ENCODE measurements at regions not wholly inside any gene's neighbourhood (a gene's known extent, or its start where the extent isn't known, plus 50 kb on each side); places are given as distances from the start of the nearest gene placed in this dataset.

DNA sequence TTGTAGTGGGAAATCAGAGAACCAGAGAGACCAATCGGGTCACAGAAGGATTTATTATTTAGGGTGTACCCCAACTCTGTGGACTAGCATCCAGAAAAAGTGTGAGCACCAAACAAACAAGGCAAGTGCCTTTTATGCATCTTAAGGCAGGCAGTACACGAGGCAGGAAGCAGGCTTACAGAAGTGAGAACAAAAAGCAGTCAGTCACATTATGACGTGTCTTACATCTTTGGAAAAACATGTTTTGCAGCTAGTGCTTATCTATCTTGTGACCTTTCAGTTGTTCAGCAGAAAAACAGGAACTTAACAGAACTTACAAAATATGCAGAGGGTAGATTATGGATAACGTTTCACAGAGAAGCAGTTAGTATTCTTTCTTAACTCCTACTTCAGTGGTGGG lies 270.9 kb upstream of the RBMY1B start:
- 0 to 60% (median 10%) methylated on average over 1 to 2 of the region's 4 CpGs; no CpG with 5 or more reads in 7 of the 10 experiments for WGBS, 10 experiments
- ATAC-seq (replicated peaks in 6 of 8), result no peak
- Histone ChIP-seq H3K4me3 (no peak overlapping the region), H3K4me1 (replicated peaks in 1 of 2) (no peaks in the 10 kb centered on the region), H3K27ac (no peak overlapping the region)
- in situ Hi-C loops (cut with MboI; ENCODE audit: low pct_unique_long_range_greater_than_20kb in 2 of 9, low sequenced_read_pairs in 9 of 9, unreplicated experiment in 9 of 9), result no loop called here

DNA sequence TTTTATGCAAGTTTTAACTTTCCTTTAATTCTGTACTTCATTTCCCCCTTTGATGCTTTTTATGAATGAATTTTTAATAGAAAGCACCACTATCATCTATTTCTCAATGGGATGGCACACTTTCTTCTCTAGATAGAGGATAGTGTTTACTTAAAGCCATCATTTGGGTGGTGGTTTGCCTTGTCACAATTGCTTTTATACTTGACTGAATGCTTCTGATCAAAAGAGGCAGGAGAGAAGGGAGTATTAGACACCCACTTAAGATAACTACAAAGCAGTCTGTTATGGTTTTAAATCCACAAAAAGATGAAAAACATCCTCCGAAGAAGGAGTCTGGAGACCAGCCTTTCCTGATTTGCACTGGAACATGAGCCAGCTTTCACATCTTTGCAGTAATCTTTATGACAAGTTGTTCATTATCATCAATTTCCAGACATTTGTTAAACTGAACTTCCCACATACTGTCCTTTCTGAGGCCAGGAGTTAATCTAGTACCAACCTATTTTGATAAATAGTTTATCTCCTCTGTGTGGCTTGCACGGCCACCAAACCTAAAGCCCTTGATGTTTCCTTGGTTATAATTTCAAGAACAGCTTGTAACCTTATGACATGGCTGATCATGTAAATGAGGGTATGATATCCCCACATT lies 270.4 kb upstream of the RBMY1B start:
- in situ Hi-C loops (cut with MboI; ENCODE audit: low pct_unique_long_range_greater_than_20kb in 2 of 9, low sequenced_read_pairs in 9 of 9, unreplicated experiment in 9 of 9), result no loop called here

DNA sequence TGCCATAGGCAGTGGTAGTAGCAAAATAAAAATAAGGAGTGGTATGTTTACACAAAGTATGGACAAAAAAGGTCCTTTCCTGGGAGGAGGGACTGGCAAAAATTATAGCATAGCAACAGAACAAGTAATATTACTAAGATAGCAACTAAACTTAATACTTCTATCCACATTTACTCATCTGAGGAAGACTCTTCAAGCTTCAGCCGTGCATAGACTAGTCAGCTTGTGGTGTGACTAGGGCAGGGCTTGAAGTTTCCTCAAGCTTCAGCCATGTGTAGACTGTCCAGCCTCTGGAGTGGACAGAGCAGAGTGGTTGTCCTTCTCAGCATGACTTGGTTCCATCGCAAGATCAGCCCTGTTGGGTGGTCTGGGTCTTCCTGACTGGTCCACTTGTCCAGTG lies 268.3 kb upstream of the RBMY1B start:
- no peak overlapping the region for H3K27ac ChIP-seq
- no peak for ATAC-seq (replicated peaks in 6 of 8)
- H3K4me3 ChIP-seq, result no peak overlapping the region
- WGBS, 10 experiments, result 0 to 90% methylated on average over 1 to 2 of the region's 2 CpGs; no CpG with 5 or more reads in 8 of the 10 experiments
- no peaks in the 10 kb centered on the region for H3K4me1 ChIP-seq (replicated peaks in 1 of 2)
- in situ Hi-C loops (cut with MboI; ENCODE audit: low pct_unique_long_range_greater_than_20kb in 2 of 9, low sequenced_read_pairs in 9 of 9, unreplicated experiment in 9 of 9), result no loop called here

More for the DNA sequence above, 270.4 kb upstream of the RBMY1B start:
- H3K27ac ChIP-seq, result no peak overlapping the region
- H3K4me1 ChIP-seq (replicated peaks in 1 of 2), result no peaks in the 10 kb centered on the region
- 40 to 100% methylated on average over 1 of the region's 2 CpGs; no CpG with 5 or more reads in 8 of the 10 experiments for WGBS, 10 experiments
- H3K4me3 ChIP-seq, result no peak overlapping the region
- no peak for ATAC-seq (replicated peaks in 6 of 8)

DNA sequence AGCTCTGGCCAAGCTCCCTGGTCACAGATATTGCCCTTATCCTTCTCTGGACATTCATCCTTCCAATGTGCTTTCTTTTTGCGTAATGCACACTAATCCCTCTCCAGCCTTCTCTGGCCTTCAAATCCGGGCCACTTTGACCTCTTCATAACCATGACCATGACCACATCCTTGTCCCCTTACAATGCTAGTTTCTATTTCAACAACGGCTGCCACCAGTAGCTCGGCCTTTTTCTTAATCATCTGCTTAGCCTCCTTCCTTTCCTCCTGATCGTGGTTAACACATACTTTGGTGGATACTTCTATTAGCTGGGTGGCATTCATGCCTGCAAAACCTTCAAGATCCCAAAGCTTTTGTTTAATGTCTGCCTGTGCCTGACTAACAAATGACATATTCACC lies 264.4 kb upstream of the RBMY1B start:
- no peak for ATAC-seq (replicated peaks in 6 of 8)
- no peak overlapping the region for H3K4me3 ChIP-seq
- in situ Hi-C loops (cut with MboI; ENCODE audit: low pct_unique_long_range_greater_than_20kb in 2 of 9, low sequenced_read_pairs in 9 of 9, unreplicated experiment in 9 of 9), result no loop called here
- H3K4me1 ChIP-seq (replicated peaks in 1 of 2), result no peaks in the 10 kb centered on the region
- 15 to 88% methylated on average over 2 of the region's 5 CpGs; no CpG with 5 or more reads in 8 of the 10 experiments for WGBS, 10 experiments
- H3K27ac ChIP-seq, result no peak overlapping the region

DNA sequence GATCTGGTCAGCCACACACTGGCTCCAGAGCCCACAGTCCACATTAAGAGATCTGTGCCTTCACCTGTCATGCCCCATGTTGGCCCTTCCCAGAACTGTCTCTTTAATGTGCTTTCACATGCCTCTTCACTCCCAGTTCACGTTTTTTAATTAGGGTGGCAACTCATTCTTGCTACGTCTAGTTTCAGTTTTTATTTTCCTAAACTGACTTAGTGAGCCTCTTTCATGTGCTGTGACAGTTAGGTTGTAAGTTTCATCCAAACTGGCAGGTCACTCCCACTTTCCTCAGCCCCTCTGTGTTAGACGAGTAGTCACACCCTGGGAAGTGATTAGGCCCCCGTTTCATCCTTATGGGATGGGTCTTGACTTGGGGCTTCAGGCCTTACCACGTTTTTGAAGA lies 262.5 kb upstream of the RBMY1B start:
- Histone ChIP-seq H3K4me3 (no peak overlapping the region), H3K27ac (no peak overlapping the region), H3K4me1 (replicated peaks in 1 of 2) (no peaks in the 10 kb centered on the region)
- 10 to 100% (median 30%) methylated on average over 1 to 3 of the region's 5 CpGs; no CpG with 5 or more reads in 7 of the 10 experiments for WGBS, 10 experiments
- in situ Hi-C loops (cut with MboI; ENCODE audit: low pct_unique_long_range_greater_than_20kb in 2 of 9, low sequenced_read_pairs in 9 of 9, unreplicated experiment in 9 of 9), result no loop called here
- ATAC-seq (replicated peaks in 6 of 8), result no peak

DNA sequence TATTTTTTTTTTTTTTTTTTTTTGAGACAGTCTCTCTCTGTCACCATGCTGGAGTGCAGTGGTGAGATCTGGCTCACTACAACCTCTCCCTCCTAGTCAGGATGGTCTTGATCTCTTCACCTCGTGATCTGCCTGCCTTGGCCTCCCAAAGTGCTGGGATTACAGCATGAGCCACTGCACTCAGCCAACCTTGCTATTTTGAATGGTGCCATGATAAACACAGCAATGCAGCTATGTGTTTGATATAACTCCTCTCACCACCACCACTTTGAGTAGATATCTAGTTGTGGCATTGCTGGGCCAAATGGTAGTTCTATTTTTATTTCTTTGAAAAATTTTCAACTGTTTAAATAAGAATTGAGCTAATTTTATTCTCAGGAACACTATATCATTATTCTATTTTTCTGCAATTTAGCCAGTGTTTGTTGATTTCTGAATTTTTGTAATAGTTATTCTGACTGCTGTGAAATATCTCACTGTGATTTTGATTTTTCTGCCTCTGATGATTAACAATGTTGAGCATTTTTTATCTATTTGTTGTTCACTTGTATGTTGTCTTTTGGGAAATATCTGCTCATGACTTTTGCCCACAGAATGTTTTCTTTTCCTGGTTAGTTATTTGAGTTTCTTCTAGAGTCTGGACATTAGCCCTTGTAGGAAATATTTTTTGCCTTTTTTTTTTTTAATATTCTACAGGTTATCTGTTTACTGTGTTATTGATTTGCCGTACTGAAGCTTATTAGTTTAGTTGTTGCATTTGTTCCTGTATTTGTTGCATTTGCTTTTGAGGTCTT lies 257.5 kb upstream of the RBMY1B start:
- Histone ChIP-seq H3K4me3 (no peak overlapping the region), H3K27ac (no peak overlapping the region), H3K4me1 (replicated peaks in 1 of 2) (no peaks in the 10 kb centered on the region)
- WGBS, 10 experiments, result 0 to 100% (median 8%) methylated on average over 1 of the region's 2 CpGs; no CpG with 5 or more reads in 5 of the 10 experiments
- in situ Hi-C loops (cut with MboI; ENCODE audit: low pct_unique_long_range_greater_than_20kb in 2 of 9, low sequenced_read_pairs in 9 of 9, unreplicated experiment in 9 of 9), result loop anchor here in 1 of 9 experiments (25.0 kb wide), 1 partner anchor 91 kb away; no protein-coding TSS in a partner anchor
- no peak for ATAC-seq (replicated peaks in 6 of 8)

DNA sequence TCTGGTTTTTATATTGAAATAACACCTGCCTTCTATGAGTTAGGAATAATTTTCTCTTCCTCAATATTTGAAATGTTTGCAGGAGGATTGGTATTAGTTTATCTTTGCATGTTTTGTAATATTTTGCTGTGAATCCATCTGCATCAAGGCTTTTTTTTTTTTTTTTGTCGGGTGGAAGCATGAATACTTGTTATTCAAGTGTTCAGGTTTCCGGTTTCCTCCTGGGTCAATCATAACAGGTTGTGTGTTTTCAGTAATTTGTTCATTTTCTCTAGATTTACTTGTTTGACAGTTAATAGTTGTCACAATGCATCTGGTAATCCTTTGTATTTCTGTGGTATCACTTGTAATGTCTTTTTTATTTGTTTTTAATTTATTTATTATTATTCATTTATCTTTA lies 256.7 kb upstream of the RBMY1B start:
- in situ Hi-C loops (cut with MboI; ENCODE audit: low pct_unique_long_range_greater_than_20kb in 2 of 9, low sequenced_read_pairs in 9 of 9, unreplicated experiment in 9 of 9), result loop anchor here in 1 of 9 experiments (25.0 kb wide), 1 partner anchor 92 kb away; no protein-coding TSS in a partner anchor

DNA sequence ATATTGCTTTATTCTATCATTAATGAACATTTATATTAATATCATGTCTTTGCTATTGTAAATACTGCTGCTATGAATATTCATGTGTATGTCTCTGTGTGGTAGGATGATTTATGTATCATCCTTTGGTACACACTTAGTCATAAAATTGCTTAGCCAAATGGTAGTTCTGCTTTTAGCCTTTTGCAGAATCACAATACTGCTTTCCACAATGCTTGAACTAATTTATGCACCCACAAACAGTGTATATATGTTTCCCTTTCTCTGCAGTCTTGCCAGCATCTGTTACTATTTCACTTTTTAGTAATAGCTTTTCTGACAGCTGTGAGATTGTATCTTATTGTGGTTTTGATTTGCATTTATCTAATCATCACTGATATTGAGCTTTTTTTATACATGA lies 254.3 kb upstream of the RBMY1B start:
- Histone ChIP-seq H3K27ac (no peak overlapping the region), H3K4me1 (replicated peaks in 1 of 2) (no peaks in the 10 kb centered on the region), H3K4me3 (no peak overlapping the region)
- no peak for ATAC-seq (replicated peaks in 6 of 8)
- in situ Hi-C loops (cut with MboI; ENCODE audit: low pct_unique_long_range_greater_than_20kb in 2 of 9, low sequenced_read_pairs in 9 of 9, unreplicated experiment in 9 of 9), result loop anchor here in 1 of 9 experiments (25.0 kb wide), 1 partner anchor 95 kb away; no protein-coding TSS in a partner anchor

More for the DNA sequence above, 256.7 kb upstream of the RBMY1B start:
- Histone ChIP-seq H3K4me3 (no peak overlapping the region), H3K4me1 (replicated peaks in 1 of 2) (no peaks in the 10 kb centered on the region), H3K27ac (no peak overlapping the region)
- 0 to 100% (median 35%) methylated on average over 1 to 2 of the region's 2 CpGs; no CpG with 5 or more reads in 4 of the 10 experiments for WGBS, 10 experiments
- no peak for ATAC-seq (replicated peaks in 6 of 8)

DNA sequence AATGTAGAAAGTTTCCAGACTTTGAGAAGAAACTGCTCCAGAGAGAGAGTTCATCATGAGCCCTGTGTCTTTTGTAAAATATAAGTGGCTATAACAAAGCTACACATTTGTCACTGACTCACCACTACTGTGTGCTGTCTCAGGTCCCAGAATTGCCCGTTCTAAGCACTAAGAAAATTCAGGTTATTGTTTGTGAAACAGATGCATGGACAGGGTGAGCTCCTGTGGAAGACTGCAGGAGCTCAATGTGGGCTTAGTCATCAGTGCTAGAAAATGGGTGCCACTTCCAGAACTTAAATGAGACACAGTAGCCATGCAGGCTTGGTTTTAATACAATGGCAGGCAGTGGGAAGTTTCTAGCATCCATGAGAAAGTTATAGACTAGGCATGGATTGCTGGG lies 251.4 kb upstream of the RBMY1B start:
- ATAC-seq (replicated peaks in 6 of 8), result no peak
- H3K4me1 ChIP-seq (replicated peaks in 1 of 2), result no peaks in the 10 kb centered on the region
- WGBS, 10 experiments, result 0% methylated on average over 1 of the region's 1 CpG; no CpG with 5 or more reads in 9 of the 10 experiments
- H3K27ac ChIP-seq, result no peak overlapping the region
- no peak overlapping the region for H3K4me3 ChIP-seq
- in situ Hi-C loops (cut with MboI; ENCODE audit: low pct_unique_long_range_greater_than_20kb in 2 of 9, low sequenced_read_pairs in 9 of 9, unreplicated experiment in 9 of 9), result loop anchor here in 1 of 9 experiments (25.0 kb wide), 1 partner anchor 97 kb away; no protein-coding TSS in a partner anchor

DNA sequence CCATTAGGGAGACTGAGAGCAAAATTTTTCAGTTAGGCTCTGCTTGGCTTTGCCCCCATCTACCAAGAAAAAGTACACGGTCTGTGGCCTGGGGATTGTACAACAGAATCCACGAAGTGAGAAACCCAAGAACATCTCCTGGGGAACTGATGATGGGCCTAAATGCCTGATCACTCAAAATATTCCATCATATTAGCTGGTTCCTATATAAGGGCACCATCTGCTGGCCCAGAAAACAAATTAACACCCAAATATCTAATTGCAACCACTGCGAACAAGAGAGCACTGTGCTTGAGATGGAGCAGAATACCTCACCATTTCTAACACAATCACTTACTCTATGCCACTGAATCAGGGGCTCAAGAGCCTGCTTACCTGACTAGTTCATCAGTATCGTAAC lies 250.8 kb upstream of the RBMY1B start:
- Histone ChIP-seq H3K27ac (no peak overlapping the region), H3K4me3 (no peak overlapping the region), H3K4me1 (replicated peaks in 1 of 2) (no peaks in the 10 kb centered on the region)
- in situ Hi-C loops (cut with MboI; ENCODE audit: low pct_unique_long_range_greater_than_20kb in 2 of 9, low sequenced_read_pairs in 9 of 9, unreplicated experiment in 9 of 9), result loop anchor here in 1 of 9 experiments (25.0 kb wide), 1 partner anchor 98 kb away; no protein-coding TSS in a partner anchor
- ATAC-seq (replicated peaks in 6 of 8), result no peak
- no CpG with 5 or more reads among the region's 4 CpGs for WGBS, 10 experiments

DNA sequence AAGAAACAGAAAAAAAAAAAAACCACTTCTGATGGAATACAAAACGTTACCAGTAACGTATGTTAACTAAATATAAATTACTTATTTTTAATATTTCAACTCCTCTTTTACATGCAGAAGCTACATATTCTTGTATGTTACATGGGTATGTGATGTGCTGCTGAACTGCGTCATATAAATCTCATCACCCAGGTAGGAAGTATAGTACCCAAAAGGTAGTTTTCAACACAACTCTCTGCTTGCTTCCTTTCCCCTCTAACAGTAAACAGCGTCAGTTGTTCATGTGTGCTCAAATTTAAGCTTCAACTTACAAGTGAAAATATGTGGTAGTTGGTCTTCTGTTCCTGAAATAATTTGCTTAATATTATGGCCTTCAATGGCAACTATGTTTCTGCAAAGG lies 250.0 kb upstream of the RBMY1B start:
- ATAC-seq (replicated peaks in 6 of 8), result no peak
- Histone ChIP-seq H3K27ac (no peak overlapping the region), H3K4me3 (no peak overlapping the region), H3K4me1 (replicated peaks in 1 of 2) (no peaks in the 10 kb centered on the region)
- in situ Hi-C loops (cut with MboI; ENCODE audit: low pct_unique_long_range_greater_than_20kb in 2 of 9, low sequenced_read_pairs in 9 of 9, unreplicated experiment in 9 of 9), result loop anchor here in 1 of 9 experiments (25.0 kb wide), 1 partner anchor 99 kb away; no protein-coding TSS in a partner anchor
- whole genome bisulfite sequencing, 10 experiments, result 0 to 83% methylated on average over 2 to 4 of the region's 4 CpGs; no CpG with 5 or more reads in 8 of the 10 experiments

DNA sequence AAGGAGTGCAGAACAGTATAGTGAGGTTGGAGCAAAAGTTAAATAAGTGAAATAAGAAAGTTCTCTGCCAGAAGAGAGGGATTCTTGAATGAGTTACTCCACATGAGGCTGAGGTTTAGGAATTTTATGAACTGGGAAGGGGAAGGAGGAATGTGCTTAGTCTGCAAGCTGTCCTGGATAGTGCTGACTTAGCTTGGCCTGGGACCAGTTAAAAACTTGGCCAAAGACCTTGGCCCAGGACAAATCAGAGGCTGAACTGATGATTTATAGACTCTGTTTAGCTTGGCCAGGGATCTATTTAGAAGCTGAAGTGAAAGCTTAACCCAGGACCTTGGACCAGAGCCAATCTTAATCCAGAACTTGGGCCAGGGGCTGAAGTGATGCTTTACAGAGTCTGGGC lies 244.4 kb upstream of the RBMY1B start:
- ATAC-seq (replicated peaks in 6 of 8), result no peak
- no peak overlapping the region for H3K4me3 ChIP-seq
- in situ Hi-C loops (cut with MboI; ENCODE audit: low pct_unique_long_range_greater_than_20kb in 2 of 9, low sequenced_read_pairs in 9 of 9, unreplicated experiment in 9 of 9), result loop anchor here in 1 of 9 experiments (25.0 kb wide), 1 partner anchor 104 kb away; no protein-coding TSS in a partner anchor
- H3K4me1 ChIP-seq (replicated peaks in 1 of 2), result no peaks in the 10 kb centered on the region
- no peak overlapping the region for H3K27ac ChIP-seq

DNA sequence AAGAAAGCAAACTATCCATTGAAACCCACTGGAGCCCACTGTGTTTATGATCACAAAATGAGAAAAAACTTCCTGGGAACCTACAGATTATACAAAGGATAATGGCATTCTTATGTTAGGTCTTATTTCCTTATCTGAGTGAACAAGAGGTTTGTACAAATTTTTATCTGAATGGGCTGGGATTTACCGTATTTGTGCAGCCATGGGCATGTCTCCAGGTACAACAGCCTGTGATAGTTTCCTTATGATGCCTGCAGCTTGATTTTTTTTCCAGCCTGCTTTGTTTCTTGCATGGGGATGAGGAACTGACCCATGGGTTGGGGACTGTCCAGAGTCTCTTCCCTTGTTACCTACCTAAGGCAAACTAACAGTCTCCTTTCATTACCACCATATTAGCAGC lies 244.0 kb upstream of the RBMY1B start:
- H3K27ac ChIP-seq, result no peak overlapping the region
- in situ Hi-C loops (cut with MboI; ENCODE audit: low pct_unique_long_range_greater_than_20kb in 2 of 9, low sequenced_read_pairs in 9 of 9, unreplicated experiment in 9 of 9), result loop anchor here in 1 of 9 experiments (25.0 kb wide), 1 partner anchor 105 kb away; no protein-coding TSS in a partner anchor
- WGBS, 10 experiments, result 86% methylated on average over 1 of the region's 1 CpG; no CpG with 5 or more reads in 9 of the 10 experiments
- no peaks in the 10 kb centered on the region for H3K4me1 ChIP-seq (replicated peaks in 1 of 2)
- no peak for ATAC-seq (replicated peaks in 6 of 8)
- no peak overlapping the region for H3K4me3 ChIP-seq

All from motor neuron (in vitro differentiated cells).